Adrenal gland (tissue), 9 donors: ENCODE measurements at regions not wholly inside any gene's neighbourhood (a gene's known extent, or its start where the extent isn't known, plus 50 kb on each side); places are given as distances from the start of the nearest gene placed in this dataset.

Source experiments
- DNase-seq, 7 donors: peaks; one replicate each; pipeline ENCODE4 v3.0.0-alpha.2; 2019 to 2020
- H3K27ac ChIP-seq, 5 donors: fragments of 200-600 bp; sonication (generic) in 4 of 5; 1 replicate in 3 of 5; 2 replicates in 2 of 5; pipeline versions ENCODE4 v1.5.1 to v1.8.0; 2016 to 2020; ENCODE audit warnings: mild to moderate bottlenecking in 1 of 5
- H3K27me3 ChIP-seq: fragments of 200-600 bp; 2 replicates; pipeline ENCODE4 v1.8.0; 2021
- H3K36me3 ChIP-seq, 2 donors: fragments of 200-600 bp; replicated peaks in 1 of 2; 1 replicate in 1 of 2; 2 replicates in 1 of 2; pipeline versions ENCODE4 v1.5.1 to v1.8.0; 2018 to 2022
- H3K4me1 ChIP-seq, 2 donors: fragments of 200-600 bp; replicated peaks in 1 of 2; 1 replicate in 1 of 2; 2 replicates in 1 of 2; pipeline versions ENCODE4 v1.5.1 to v1.8.0; 2018 to 2021
- H3K4me3 ChIP-seq, 4 donors: fragments of 200-600 bp; sonication (generic) in 3 of 4; one replicate each; pipeline ENCODE4 v1.5.1; 2016 to 2018
- H3K9me3 ChIP-seq, 3 donors: fragments of 200-600 bp; sonication (generic) in 1 of 3; replicated peaks in 1 of 3; 1 replicate in 2 of 3; 2 replicates in 1 of 3; pipeline versions ENCODE4 v1.5.1 to v1.8.0; 2016 to 2021
- POLR2A ChIP-seq, 2 donors: fragments of 450-650 bp; IDR thresholded peaks; one replicate each; pipeline ENCODE4 v1.6.1; 2017; ENCODE audit warnings: antibody characterized with exemption in 2 of 2, mild to moderate bottlenecking in 2 of 2, moderate library complexity in 1 of 2
- WGBS, 4 donors: extraction: QIAGEN DNeasy Blood & Tissue Kit in 2 of 4; methylation state at CpG; one replicate each; pipeline versions ENCODE4 v1.1.5 to v1.1.7; 2013 to 2017; 5-methylcytosine and 5-hydroxymethylcytosine counted together
- intact Hi-C, 2 donors: fragments of 100-400 bp; cut with DNase I; formaldehyde crosslinking; loops; one replicate each; pipeline versions ENCODE4 v1.14.1 to v1.15.0; 2022 to 2023
- TF ChIP-seq, protein P1 (sequence below), 6 experiments: fragments of 450-650 bp in 4 of 6; fragments of 200-600 bp in 2 of 6; sonication (generic) in 1 of 6; IDR thresholded peaks; 1 replicate in 5 of 6; 2 replicates in 1 of 6; pipeline versions ENCODE4 v1.5.1 to v1.8.0; 2016 to 2021; ENCODE audit warnings: antibody characterized with exemption in 6 of 6, mild to moderate bottlenecking in 2 of 6, moderate library complexity in 1 of 6
- donor health status: healthy with polysubstance abuse.
- donor health status: Bipolar disorder and iron deficiency.
- donor health status: DM: yes; HTN: yes; CAD: no.
- donor health status: DM: no; HTN: no; CAD: no.
- donor health status: DM: no; HTN: no; CAD: no.

DNA sequence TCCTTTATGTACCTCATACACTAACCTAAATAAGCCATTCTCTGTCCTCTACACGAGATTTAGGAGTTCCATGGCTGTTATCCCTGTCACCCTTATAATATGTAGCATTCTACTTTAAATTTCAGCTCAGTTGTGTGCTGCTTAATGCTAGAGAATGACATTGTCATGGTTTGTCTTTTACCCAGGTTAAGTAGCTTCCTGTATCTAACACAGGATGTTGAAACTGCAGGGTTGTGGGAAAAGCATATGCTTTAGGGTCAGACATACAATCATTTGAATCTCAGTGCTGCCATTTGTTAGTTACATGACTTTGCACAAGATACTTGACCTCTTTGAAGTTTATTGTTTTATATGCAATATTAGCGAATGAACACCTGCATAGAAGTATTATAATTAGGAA is 235.1 kb upstream of the CACNA2D1 start:
- TF ChIP-seq, protein P1, sequence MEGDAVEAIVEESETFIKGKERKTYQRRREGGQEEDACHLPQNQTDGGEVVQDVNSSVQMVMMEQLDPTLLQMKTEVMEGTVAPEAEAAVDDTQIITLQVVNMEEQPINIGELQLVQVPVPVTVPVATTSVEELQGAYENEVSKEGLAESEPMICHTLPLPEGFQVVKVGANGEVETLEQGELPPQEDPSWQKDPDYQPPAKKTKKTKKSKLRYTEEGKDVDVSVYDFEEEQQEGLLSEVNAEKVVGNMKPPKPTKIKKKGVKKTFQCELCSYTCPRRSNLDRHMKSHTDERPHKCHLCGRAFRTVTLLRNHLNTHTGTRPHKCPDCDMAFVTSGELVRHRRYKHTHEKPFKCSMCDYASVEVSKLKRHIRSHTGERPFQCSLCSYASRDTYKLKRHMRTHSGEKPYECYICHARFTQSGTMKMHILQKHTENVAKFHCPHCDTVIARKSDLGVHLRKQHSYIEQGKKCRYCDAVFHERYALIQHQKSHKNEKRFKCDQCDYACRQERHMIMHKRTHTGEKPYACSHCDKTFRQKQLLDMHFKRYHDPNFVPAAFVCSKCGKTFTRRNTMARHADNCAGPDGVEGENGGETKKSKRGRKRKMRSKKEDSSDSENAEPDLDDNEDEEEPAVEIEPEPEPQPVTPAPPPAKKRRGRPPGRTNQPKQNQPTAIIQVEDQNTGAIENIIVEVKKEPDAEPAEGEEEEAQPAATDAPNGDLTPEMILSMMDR (IDR thresholded peaks at IDR 0.05), result no peak
- no peak for TF ChIP-seq POLR2A (IDR thresholded peaks at IDR 0.05)
- H3K36me3 ChIP-seq, result no peaks in the 10 kb centered on the region
- 44 to 54% (median 48%) methylated on average over 2 of the region's 2 CpGs for WGBS, 4 donors
- intact Hi-C loops, result no loop called here
- H3K9me3 ChIP-seq, result no peaks in the 10 kb centered on the region
- no peaks in the 10 kb centered on the region for H3K27me3 ChIP-seq
- no peaks in the 10 kb centered on the region for H3K4me1 ChIP-seq
- DNase-seq, result no peak
- H3K4me3 ChIP-seq, result no peak overlapping the region
- H3K27ac ChIP-seq, result no peak overlapping the region

DNA sequence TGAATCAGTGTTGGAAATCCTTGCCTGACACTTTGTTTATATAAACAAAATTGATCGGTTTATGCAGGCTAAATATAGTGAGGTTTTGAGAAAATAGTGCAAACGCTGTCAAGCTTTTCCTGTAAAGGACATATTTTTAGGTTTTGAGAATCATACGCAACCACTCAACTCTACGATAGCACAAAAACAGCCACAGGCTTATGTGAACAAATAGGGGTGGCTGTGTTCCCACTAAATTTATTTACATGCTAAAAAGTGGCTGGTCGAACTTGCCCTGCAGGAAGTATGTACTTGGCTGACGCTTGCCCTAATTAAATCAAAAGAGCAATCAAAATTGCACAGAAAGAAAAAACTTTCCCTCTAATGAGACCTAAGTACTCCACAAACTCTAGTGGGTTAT is 234.7 kb upstream of the CACNA2D1 start:
- WGBS, 4 donors, result 47 to 50% (median 48%) methylated on average over 6 of the region's 6 CpGs
- no peak for DNase-seq
- intact Hi-C loops, result no loop called here
- Histone ChIP-seq H3K36me3 (no peaks in the 10 kb centered on the region), H3K27me3 (no peaks in the 10 kb centered on the region), H3K27ac (no peak overlapping the region), H3K4me3 (no peak overlapping the region), H3K4me1 (no peaks in the 10 kb centered on the region), H3K9me3 (no peaks in the 10 kb centered on the region)
- TF ChIP-seq, protein P1 (IDR thresholded peaks at IDR 0.05), result no peak
- no peak for TF ChIP-seq POLR2A (IDR thresholded peaks at IDR 0.05)

DNA sequence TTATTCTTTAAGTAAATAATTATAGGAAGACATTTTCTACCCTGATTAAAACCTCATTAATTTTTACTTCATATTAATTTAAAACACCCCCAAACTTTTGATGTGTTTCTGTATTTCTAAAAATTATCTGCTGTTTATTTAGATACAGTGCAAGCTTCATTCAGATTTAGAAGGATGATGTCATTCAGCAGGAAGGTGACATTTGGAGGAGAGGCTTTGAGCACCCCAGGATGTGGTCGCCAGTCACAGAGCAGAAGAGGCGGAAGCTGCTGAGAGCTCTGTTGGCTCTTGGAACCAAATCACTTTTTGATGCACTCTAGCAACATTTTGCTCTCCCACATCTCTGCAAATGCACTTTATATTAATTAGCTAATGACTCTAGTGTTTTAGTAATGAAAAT is 233.9 kb upstream of the CACNA2D1 start:
- intact Hi-C loops, result no loop called here
- Histone ChIP-seq H3K27me3 (no peaks in the 10 kb centered on the region), H3K4me3 (no peak overlapping the region), H3K36me3 (no peaks in the 10 kb centered on the region), H3K27ac (no peak overlapping the region), H3K4me1 (no peaks in the 10 kb centered on the region), H3K9me3 (no peaks in the 10 kb centered on the region)
- DNase-seq, result no peak
- 41 to 62% (median 55%) methylated on average over 2 of the region's 2 CpGs for WGBS, 4 donors
- no peak for TF ChIP-seq POLR2A (IDR thresholded peaks at IDR 0.05)
- TF ChIP-seq, protein P1 (IDR thresholded peaks at IDR 0.05), result no peak

DNA sequence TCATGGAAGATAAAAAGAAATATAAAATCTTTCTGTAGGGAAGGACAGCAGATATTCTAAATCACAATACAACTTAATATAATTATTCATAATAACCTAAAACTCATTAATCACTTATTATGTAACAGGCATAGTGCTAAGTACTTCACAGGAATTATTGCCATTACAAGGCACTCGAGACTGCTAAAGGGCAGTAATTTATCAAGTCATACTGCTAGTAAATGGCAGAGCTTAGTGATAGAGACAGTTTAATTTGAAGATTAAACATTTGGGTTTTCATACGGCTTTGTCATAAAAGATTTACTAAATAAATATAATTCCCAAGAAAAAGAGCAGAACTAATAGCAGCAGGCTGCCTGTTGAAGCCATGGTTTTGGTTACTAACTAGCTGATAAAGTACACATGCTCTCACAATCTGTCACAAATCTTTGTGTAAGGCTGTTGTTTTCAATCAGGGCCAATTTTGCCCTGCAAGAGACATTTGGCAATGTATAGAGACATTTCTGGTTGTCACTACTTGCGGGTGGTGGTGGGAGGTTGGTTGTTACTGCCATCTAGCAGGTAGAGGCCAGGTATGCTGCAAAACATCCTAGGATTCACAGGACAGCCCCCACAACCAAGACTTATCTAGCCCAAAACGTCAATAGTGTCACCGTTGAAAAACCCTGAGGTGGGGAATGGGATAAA is 233.3 kb upstream of the CACNA2D1 start:
- Histone ChIP-seq H3K36me3 (no peaks in the 10 kb centered on the region), H3K27ac (no peak overlapping the region), H3K4me1 (no peaks in the 10 kb centered on the region), H3K27me3 (no peaks in the 10 kb centered on the region), H3K4me3 (no peak overlapping the region), H3K9me3 (no peaks in the 10 kb centered on the region)
- intact Hi-C loops, result no loop called here
- WGBS, 4 donors, result 48 to 57% (median 52%) methylated on average over 5 of the region's 5 CpGs
- TF ChIP-seq, protein P1 (IDR thresholded peaks at IDR 0.05), result no peak
- no peak for TF ChIP-seq POLR2A (IDR thresholded peaks at IDR 0.05)
- DNase-seq, result no peak
